Vagina (tissue), 2 donors: ENCODE measurements at regions not wholly inside any gene's neighbourhood (a gene's known extent, or its start where the extent isn't known, plus 50 kb on each side); places are given as distances from the start of the nearest gene placed in this dataset.
A peak's percentile ranks its signal among the peaks of the same experiment; 100 is the strongest.

Experiments used
- DNase-seq, 2 donors: peaks; one replicate each; pipeline ENCODE4 v3.0.0-alpha.2; 2017; ENCODE audit errors: extremely low spot score in 2 of 2
- H3K27ac ChIP-seq: fragments of 200-600 bp; sonication (generic); one replicate; pipeline ENCODE4 v1.5.1; 2019
- H3K27me3 ChIP-seq: fragments of 200-600 bp; sonication (generic); one replicate; pipeline ENCODE4 v1.5.1; 2019
- H3K36me3 ChIP-seq, 2 donors: fragments of 200-600 bp; sonication (generic); one replicate each; pipeline ENCODE4 v1.5.1; 2017 to 2019
- H3K4me1 ChIP-seq: fragments of 200-600 bp; sonication (generic); one replicate; pipeline ENCODE4 v1.5.1; 2019
- H3K4me3 ChIP-seq, 2 donors: fragments of 200-600 bp; sonication (generic); 1 replicate in 1 of 2; 2 replicates in 1 of 2; pipeline ENCODE4 v1.5.1; 2016 to 2019
- H3K9me3 ChIP-seq: fragments of 200-600 bp; sonication (generic); one replicate; pipeline ENCODE4 v1.5.1; 2019
- CTCF ChIP-seq, 3 experiments: fragments of 450-650 bp in 2 of 3; fragments of 200-600 bp in 1 of 3; sonication (generic) in 1 of 3; IDR thresholded peaks; one replicate each; pipeline ENCODE4 v1.5.1; 2017 to 2019; ENCODE audit warnings: antibody characterized with exemption in 3 of 3, mild to moderate bottlenecking in 2 of 3, moderate library complexity in 2 of 3
- POLR2A ChIP-seq, 2 donors: fragments of 450-650 bp; IDR thresholded peaks; one replicate each; pipeline ENCODE4 v1.6.1; 2017; ENCODE audit warnings: antibody characterized with exemption in 2 of 2, mild to moderate bottlenecking in 2 of 2, moderate library complexity in 2 of 2
- POLR2AphosphoS5 ChIP-seq, 2 donors: sonication (generic); formaldehyde crosslinking; IDR thresholded peaks; one replicate each; pipeline ENCODE4 v1.9.0; 2017; ENCODE audit warnings: antibody characterized with exemption in 2 of 2, mild to moderate bottlenecking in 2 of 2, low read depth in 1 of 2; ENCODE audit not compliant: insufficient read depth in 1 of 2
- intact Hi-C: fragments of 100-400 bp; cut with DNase I; formaldehyde crosslinking; loops from one replicate; pipeline ENCODE4 v1.15.1; 2023

- Histone ChIP-seq H3K4me1 (peaks cover 6% of the 10 kb centered on the region), H3K27ac (no peak overlapping the region), H3K36me3 (no peaks in the 10 kb centered on the region), H3K27me3 (no peaks in the 10 kb centered on the region), H3K9me3 (no peaks in the 10 kb centered on the region), H3K4me3 (no peak overlapping the region)
- no peak for DNase-seq
- intact Hi-C loops, result loop anchor here (10.0 kb wide), 1 partner anchor 135 kb away; no protein-coding TSS in a partner anchor
- TF ChIP-seq POLR2AphosphoS5 (IDR thresholded peaks at IDR 0.05; ENCODE audit: insufficient read depth in 1 of 2, low read depth in 1 of 2), result no peak
- no peak for TF ChIP-seq CTCF (IDR thresholded peaks at IDR 0.05)
- no peak for TF ChIP-seq POLR2A (IDR thresholded peaks at IDR 0.05)
Observed at GRCh38 chr13:44049081-44049945, 169.6 kb downstream of the LACC1 start.

GRCh38 chr13:44050450-44051063 is 170.9 kb downstream of the LACC1 start:
- no peak overlapping the region for H3K27ac ChIP-seq
- TF ChIP-seq POLR2A (IDR thresholded peaks at IDR 0.05) (no peak), POLR2AphosphoS5 (IDR thresholded peaks at IDR 0.05; ENCODE audit: insufficient read depth in 1 of 2, low read depth in 1 of 2) (peak in 1 of 2 donors; percentile 39), CTCF (IDR thresholded peaks at IDR 0.05) (peak; percentile 37 to 75 (median 41))
- H3K27me3 ChIP-seq, result no peaks in the 10 kb centered on the region
- H3K4me1 ChIP-seq, result peaks cover 6% of the 10 kb centered on the region
- H3K4me3 ChIP-seq, result no peak overlapping the region
- intact Hi-C loops, result loop anchor here (5.0 to 10.0 kb wide), 3 partner anchors 94 to 387 kb away; no protein-coding TSS in a partner anchor
- no peak for DNase-seq
- no peaks in the 10 kb centered on the region for H3K36me3 ChIP-seq
- H3K9me3 ChIP-seq, result no peaks in the 10 kb centered on the region

- TF ChIP-seq POLR2AphosphoS5 (IDR thresholded peaks at IDR 0.05; ENCODE audit: insufficient read depth in 1 of 2, low read depth in 1 of 2) (no peak), POLR2A (IDR thresholded peaks at IDR 0.05) (no peak), CTCF (IDR thresholded peaks at IDR 0.05) (no peak)
- Histone ChIP-seq H3K27me3 (no peaks in the 10 kb centered on the region), H3K4me1 (peaks cover 6% of the 10 kb centered on the region), H3K9me3 (no peaks in the 10 kb centered on the region), H3K27ac (no peak overlapping the region), H3K36me3 (no peaks in the 10 kb centered on the region), H3K4me3 (no peak overlapping the region)
- no peak for DNase-seq
- intact Hi-C loops, result loop anchor here (5.0 to 10.0 kb wide), 3 partner anchors 93 to 386 kb away; no protein-coding TSS in a partner anchor
Observed at GRCh38 chr13:44051405-44051804, 171.7 kb downstream of the LACC1 start.

- no peak overlapping the region for H3K4me3 ChIP-seq
- no peak for DNase-seq
- H3K36me3 ChIP-seq, result no peaks in the 10 kb centered on the region
- no peak for TF ChIP-seq POLR2AphosphoS5 (IDR thresholded peaks at IDR 0.05; ENCODE audit: insufficient read depth in 1 of 2, low read depth in 1 of 2)
- intact Hi-C loops, result loop anchor here (5.0 to 10.0 kb wide), 3 partner anchors 93 to 385 kb away; no protein-coding TSS in a partner anchor
- H3K27me3 ChIP-seq, result no peaks in the 10 kb centered on the region
- H3K9me3 ChIP-seq, result no peaks in the 10 kb centered on the region
- H3K27ac ChIP-seq, result peak overlapping the region; percentile 34
- H3K4me1 ChIP-seq, result peaks cover 6% of the 10 kb centered on the region
Observed at GRCh38 chr13:44051918-44052675, 172.4 kb downstream of the LACC1 start.

GRCh38 chr13:44052780-44053184 is 173.1 kb downstream of the LACC1 start:
- no peaks in the 10 kb centered on the region for H3K36me3 ChIP-seq
- H3K4me3 ChIP-seq, result peak overlapping the region in 1 of 2 donors; percentile 4
- H3K27me3 ChIP-seq, result no peaks in the 10 kb centered on the region
- intact Hi-C loops, result loop anchor here (5.0 to 10.0 kb wide), 3 partner anchors 92 to 385 kb away; no protein-coding TSS in a partner anchor
- H3K27ac ChIP-seq, result peak overlapping the region; percentile 34
- no peaks in the 10 kb centered on the region for H3K9me3 ChIP-seq
- no peak for DNase-seq
- TF ChIP-seq CTCF (IDR thresholded peaks at IDR 0.05) (no peak), POLR2AphosphoS5 (IDR thresholded peaks at IDR 0.05; ENCODE audit: insufficient read depth in 1 of 2, low read depth in 1 of 2) (peak in 1 of 2 donors; percentile 12)
- peaks cover 6% of the 10 kb centered on the region for H3K4me1 ChIP-seq
